GM21423 (cell line): ENCODE measurements at regions not wholly inside any gene's neighbourhood (a gene's known extent, or its start where the extent isn't known, plus 50 kb on each side); places are given as distances from the start of the nearest gene placed in this dataset.
A peak's percentile ranks its signal among the peaks of the same experiment; 100 is the strongest.

Experiments used
- ATAC-seq: cut with Tn5 transposase; IDR thresholded peaks from one replicate; pipeline ENCODE4 v1.9.1; 2021; ENCODE audit warnings: mild to moderate bottlenecking, moderate library complexity; ENCODE audit not compliant: unreplicated experiment

GRCh38 chr6:167731731-167732422 is 94.8 kb upstream of the AFDN start:
- ATAC-seq = no peak

DNA sequence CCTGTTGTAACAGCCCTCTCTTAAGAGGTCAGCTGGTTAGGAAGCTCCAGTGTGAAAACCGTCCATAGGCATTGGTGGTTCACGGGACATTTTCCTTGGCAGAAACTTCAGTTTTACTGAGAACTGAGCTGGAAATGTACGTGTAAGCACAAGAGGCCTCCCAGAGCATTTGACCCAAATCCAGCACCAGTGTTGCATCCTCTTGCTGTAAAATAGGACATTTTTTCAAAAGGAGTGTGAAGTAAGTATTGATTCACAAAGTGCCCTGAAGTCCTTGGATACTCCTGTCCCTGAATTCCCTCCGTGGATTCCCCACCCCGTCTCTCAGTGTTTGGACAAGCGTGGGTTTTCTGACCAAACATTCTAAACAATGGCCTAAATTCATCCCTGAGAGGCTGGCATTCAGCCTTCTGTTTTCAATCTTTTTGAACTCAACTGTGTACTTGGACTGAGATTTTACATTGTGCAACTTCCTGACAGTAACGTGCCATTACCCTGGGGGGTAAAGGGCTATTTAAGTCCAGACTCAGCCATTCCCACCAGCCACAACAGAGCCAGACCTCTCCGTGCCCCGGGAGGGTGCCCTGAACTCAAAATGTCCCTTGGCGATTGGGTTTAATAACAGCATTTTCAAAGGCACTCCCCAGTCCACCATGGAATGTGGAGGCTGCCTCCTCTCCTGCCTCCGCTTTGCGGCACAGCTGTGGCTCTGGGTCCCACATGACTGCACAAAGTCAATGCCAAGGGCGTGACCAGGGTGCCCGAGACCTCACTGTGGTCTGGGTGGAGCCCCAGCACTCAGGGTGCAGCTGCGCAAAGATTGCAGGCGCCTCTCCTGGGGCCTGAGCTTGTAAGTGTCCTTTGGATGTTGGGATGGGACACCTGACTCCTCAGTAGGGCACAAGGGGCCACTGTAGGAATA is 92.7 kb upstream of the AFDN start:
- ATAC-seq = no peak

- ATAC-seq = no peak
These were observed 92.0 kb upstream of the AFDN start for GRCh38 chr6:167734662-167735083.

GRCh38 chr6:167735084-167735950 is 91.4 kb upstream of the AFDN start:
- ATAC-seq = no peak

DNA sequence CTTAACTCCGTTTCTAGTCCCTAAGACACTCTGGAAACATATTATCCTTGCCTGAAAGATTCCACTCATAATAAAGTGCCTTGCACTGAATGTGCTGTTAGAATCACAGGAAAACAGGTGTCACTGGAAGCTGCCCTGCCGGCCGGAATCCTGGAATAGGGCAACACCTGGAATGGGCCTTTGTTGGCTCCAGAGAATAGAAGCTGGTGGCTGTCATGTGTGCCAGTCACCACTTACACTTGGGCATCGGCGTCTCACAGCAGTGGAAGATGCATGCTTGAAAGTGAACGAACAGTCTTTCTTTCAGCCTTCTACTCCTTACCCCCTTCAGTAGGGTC is 90.8 kb upstream of the AFDN start:
- ATAC-seq = no peak

DNA sequence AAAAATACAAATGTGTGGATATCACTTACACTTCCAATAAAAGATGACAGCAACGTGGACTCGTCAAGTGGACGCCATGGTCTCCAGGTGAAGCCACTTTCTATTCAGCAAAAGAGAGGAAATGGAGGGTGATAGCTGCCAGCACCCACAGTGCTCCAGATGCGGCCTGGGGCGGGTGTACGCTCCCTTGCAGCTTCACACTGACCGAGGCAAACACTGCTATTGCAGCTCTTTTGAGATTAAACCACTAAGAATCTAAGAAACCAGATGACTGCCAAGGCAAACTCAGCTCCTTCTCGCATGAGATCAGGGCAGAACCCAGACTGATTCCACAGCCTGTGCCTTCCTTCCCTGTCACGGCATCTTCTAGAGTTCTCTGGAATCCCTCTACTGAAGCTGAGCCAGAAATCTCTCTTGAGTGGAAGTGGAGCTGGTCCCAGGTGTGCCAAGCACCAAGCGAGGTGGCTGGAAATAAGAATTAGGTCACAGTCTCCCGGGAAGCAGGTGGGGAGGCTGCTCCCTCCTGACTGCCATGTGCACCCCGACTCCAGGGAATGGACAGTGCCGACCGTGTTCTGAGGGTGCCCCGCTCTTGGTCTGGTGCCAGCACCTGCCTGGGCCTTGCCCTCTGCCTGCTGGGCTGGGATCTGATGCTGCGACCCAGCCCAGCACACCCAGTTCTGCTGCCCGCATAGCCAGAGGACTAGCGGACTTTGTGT is 90.1 kb upstream of the AFDN start:
- ATAC-seq = no peak

GRCh38 chr6:167737205-167737830 is 89.4 kb upstream of the AFDN start:
- ATAC-seq = no peak

DNA sequence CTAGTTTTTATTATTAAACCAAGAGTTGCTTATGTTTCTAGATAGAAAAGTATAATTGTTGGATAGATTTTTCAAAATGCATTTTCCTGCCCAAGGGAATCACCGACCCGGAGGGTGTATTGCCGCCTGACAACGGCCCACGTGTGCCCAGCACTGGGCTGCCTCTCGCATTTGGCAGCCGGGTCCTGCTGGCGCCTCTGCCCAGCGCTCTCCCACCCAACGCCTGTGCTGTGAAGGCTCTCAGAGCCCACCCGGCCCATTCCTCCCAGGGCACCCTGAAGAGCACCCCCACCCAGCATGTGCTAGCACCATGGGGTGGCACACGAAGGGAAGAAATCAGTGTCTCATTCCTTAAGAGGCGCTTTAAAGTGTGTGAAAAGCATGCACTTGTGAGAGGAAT is 88.3 kb upstream of the AFDN start:
- no peak for ATAC-seq

DNA sequence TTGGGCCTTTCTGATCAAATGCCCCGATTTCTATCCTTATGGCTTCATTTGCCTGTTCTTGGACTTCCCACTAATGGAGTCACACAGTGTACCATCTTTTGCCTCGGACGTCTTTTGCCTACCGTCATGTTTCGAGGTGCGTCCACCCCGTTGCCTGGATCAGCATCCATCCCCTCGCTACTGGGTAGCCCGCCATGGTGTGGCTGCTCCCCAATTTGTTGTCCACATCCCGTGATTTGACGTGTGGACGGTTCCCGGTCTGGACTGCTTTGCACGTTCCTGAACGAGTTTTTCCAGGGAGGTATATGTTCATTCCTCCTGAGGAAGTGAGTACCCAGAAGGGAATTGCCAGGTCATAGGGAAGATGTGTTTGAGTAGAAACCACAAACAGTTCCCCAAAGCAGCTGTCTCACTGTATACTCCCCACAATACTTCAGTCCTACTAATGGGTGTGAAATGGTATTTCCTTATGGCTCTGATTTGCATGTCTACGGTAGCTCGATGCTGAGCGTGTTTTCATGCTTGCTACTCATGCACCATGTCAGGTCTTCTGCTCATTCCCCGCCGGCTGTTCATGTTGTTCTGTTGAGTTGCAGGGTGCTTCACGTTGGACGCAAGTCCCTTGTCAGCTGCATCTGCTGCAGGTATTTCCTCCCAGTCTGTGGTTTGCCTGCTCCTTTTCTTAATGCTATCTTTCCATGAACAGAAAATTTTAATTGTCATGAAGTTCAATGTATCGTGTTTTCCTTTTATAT is 86.8 kb upstream of the AFDN start:
- ATAC-seq = no peak

- peak; percentile 46 for ATAC-seq
These were observed 83.9 kb upstream of the AFDN start for GRCh38 chr6:167742719-167743303.

- no peak for ATAC-seq
These were observed 81.7 kb upstream of the AFDN start for GRCh38 chr6:167744681-167745669.

DNA sequence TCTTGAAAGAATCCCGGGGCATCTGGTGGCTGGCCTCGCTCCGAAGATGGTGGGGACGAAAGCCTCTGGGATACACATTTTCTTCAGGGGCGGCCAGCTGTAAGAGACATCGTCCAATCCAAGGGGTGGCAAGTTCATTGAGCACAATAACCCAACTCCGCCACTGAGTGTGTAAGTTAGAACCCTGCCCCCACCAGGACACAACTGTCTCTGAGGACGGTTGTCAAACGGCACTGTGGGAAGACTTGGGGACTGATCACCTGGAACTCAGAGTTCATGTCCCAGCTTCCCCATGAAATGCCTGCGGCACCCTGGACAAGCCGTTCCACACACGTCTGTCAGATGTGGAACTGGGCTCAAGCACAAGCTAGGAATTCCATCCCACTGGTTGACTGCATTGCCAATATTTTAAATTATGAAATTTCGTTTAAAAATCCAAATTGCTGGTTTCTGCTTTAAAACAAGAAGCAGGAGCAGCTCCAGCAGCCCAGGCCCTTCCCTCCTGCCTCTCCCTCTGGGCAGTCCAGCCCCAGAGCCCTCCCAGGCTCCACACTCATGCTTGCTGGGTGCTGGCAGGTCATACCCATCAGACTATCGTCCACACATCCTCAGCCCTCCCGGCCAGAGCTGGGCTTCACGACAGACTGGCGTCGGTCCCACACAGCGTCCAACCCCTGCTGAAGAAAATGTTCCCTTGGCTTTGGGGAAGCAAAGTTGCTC is 80.9 kb upstream of the AFDN start:
- no peak for ATAC-seq

GRCh38 chr6:167746390-167746907 is 80.3 kb upstream of the AFDN start:
- no peak for ATAC-seq

DNA sequence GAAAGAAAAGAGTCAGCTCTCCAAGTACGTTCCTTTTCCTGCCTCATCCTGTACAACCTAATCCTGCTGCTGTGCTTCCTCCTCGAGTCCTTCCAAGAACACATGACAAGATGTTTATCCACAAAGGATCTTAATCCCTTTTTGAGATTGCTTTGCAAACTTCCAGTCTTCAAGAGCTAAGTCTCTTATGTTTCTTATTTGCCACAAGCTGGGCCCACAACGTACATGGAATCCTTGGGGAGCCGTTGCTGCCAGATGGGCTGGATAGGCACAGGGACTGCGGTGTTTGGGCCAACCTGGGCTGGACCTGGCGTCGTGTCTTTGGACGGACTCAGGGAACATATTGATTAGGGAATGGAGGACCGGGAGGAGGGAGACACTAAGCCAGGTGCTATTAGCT is 79.7 kb upstream of the AFDN start:
- ATAC-seq = no peak

DNA sequence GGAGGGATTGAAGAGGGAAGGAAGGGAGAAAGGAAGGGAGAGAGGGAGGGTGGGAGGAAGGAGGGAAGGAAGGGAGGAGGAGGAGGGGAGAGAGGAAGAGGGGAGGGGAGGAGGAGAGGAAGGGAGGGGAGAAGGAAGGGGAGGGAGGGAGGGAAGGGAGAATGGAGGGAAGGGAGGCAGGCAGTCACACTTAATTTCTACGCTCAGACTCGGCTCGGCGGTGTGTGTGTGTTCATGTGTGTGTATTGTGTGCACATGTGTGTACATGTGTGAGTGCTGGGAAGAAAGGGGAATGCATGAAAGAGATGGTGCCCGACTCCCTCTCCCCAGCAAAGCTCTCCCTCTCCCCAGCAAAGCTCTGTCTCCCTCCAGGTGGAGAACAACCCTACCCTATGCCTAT is 79.1 kb upstream of the AFDN start:
- ATAC-seq = no peak

DNA sequence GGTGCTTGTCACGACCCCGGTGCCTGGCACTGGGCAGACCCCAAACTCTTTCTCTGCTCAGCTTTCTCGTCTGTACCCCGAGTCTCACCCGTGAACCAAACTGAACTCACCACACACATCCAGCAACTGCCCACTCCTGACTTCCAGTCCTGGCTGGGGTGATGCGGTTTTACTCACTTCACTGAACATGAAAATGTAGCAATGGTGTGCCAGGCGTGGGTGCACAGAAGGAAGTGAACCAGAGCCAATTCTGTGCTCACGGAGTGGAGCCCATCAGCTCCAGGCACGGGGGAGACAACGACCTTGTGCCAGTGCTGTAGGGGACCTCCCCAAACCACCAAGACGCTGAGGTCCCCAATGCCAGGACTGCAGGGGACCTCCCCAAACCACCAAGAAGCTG is 78.7 kb upstream of the AFDN start:
- ATAC-seq = no peak
